HEK293 (cell line): ENCODE measurements at regions not wholly inside any gene's neighbourhood (a gene's known extent, or its start where the extent isn't known, plus 50 kb on each side); places are given as distances from the start of the nearest gene placed in this dataset.

Source experiments
- CTCF ChIP-seq: fragments of 450-650 bp; formaldehyde crosslinking; IDR thresholded peaks from 2 replicates; pipeline ENCODE4 v1.5.1; 2016; ENCODE audit warnings: missing biosample characterization, missing genetic modification characterization
- GLI4 ChIP-seq: fragments of 450-650 bp; formaldehyde crosslinking; IDR thresholded peaks from 2 replicates; pipeline ENCODE4 v1.5.1; 2016; ENCODE audit warnings: missing biosample characterization, missing genetic modification characterization
- GLIS1 ChIP-seq: fragments of 450-650 bp; formaldehyde crosslinking; IDR thresholded peaks from 2 replicates; pipeline ENCODE4 v1.5.1; 2016; ENCODE audit warnings: missing biosample characterization, missing genetic modification characterization
- PRDM2 ChIP-seq: fragments of 450-650 bp; formaldehyde crosslinking; IDR thresholded peaks from 2 replicates; pipeline ENCODE4 v1.5.1; 2016; ENCODE audit warnings: missing biosample characterization, missing genetic modification characterization, borderline replicate concordance
- ZBTB20 ChIP-seq: fragments of 450-650 bp; formaldehyde crosslinking; IDR thresholded peaks from 2 replicates; pipeline ENCODE4 v1.5.1; 2016; ENCODE audit warnings: missing biosample characterization, missing genetic modification characterization
- ZNF239 ChIP-seq: fragments of 450-650 bp; formaldehyde crosslinking; IDR thresholded peaks from 2 replicates; pipeline ENCODE4 v1.5.1; 2016; ENCODE audit warnings: missing biosample characterization, missing genetic modification characterization
- ZNF404 ChIP-seq: fragments of 450-650 bp; formaldehyde crosslinking; IDR thresholded peaks from 2 replicates; pipeline ENCODE4 v1.5.1; 2017; ENCODE audit warnings: missing biosample characterization, missing genetic modification characterization
- ZNF555 ChIP-seq: fragments of 450-650 bp; formaldehyde crosslinking; conservative IDR thresholded peaks from 2 replicates; pipeline ENCODE4 v1.5.1; 2017; ENCODE audit warnings: missing biosample characterization, mild to moderate bottlenecking, missing genetic modification characterization, inconsistent platforms
- ZNF629 ChIP-seq: fragments of 450-650 bp; formaldehyde crosslinking; IDR thresholded peaks from 2 replicates; pipeline ENCODE4 v1.5.1; 2017; ENCODE audit warnings: missing biosample characterization, missing genetic modification characterization
- ZNF670 ChIP-seq: fragments of 450-650 bp; formaldehyde crosslinking; IDR thresholded peaks from 2 replicates; pipeline ENCODE4 v1.5.1; 2016; ENCODE audit warnings: missing biosample characterization, missing genetic modification characterization, low read depth
- ZNF776 ChIP-seq: fragments of 450-650 bp; formaldehyde crosslinking; IDR thresholded peaks from 2 replicates; pipeline ENCODE4 v1.5.0; 2017; ENCODE audit warnings: missing biosample characterization, missing genetic modification characterization, borderline replicate concordance
- ZNF777 ChIP-seq: fragments of 450-650 bp; formaldehyde crosslinking; IDR thresholded peaks from 2 replicates; pipeline ENCODE4 v1.5.1; 2017; ENCODE audit warnings: missing biosample characterization, missing genetic modification characterization, borderline replicate concordance
- TF ChIP-seq, protein P1 (sequence below): fragments of 450-650 bp; formaldehyde crosslinking; conservative IDR thresholded peaks from 2 replicates; pipeline ENCODE4 v1.5.1; 2016; ENCODE audit warnings: low read depth, missing biosample characterization, missing genetic modification characterization
- TF ChIP-seq, protein P2 (sequence below): sonication (generic); formaldehyde crosslinking; IDR thresholded peaks from 2 replicates; pipeline ENCODE4 v1.8.1; 2022; ENCODE audit warnings: mild to moderate bottlenecking, moderate library complexity, missing genetic modification reagents

DNA sequence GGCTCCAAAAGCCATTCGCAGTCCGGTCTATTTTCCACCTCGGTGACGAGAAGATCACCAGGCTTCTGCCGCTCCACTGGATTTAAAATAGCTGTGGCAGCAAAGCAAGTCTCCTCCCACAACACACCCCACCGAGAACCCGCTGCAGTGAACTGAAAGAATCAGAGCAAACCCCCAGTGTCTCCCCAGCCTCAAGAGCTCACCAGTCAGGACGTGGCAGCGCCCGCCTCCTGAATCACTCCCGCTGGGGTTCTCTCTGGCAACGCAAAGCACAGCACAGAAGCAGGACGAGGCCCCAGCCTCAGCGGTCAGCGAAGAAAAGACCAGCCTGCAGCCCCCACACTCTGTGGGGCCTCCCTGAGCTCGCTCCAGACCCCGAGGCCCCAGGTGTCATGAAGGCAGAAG is 126.1 kb upstream of the PPP2R2D start:
- TF ChIP-seq ZNF670 (no peak), PRDM2 (tag by site-specific recombination) (no peak), ZNF555 (tag by site-specific recombination) (no peak), CTCF (tag by site-specific recombination) (no peak), ZNF776 (no peak), ZNF239 (tag by site-specific recombination) (no peak), ZNF404 (tag by site-specific recombination) (no peak), GLI4 (tag by site-specific recombination) (no peak), ZNF629 (tag by site-specific recombination) (no peak), GLIS1 (tag by site-specific recombination) (no peak), ZNF777 (tag by site-specific recombination) (no peak), ZBTB20 (no peak)
- TF ChIP-seq, protein P1, sequence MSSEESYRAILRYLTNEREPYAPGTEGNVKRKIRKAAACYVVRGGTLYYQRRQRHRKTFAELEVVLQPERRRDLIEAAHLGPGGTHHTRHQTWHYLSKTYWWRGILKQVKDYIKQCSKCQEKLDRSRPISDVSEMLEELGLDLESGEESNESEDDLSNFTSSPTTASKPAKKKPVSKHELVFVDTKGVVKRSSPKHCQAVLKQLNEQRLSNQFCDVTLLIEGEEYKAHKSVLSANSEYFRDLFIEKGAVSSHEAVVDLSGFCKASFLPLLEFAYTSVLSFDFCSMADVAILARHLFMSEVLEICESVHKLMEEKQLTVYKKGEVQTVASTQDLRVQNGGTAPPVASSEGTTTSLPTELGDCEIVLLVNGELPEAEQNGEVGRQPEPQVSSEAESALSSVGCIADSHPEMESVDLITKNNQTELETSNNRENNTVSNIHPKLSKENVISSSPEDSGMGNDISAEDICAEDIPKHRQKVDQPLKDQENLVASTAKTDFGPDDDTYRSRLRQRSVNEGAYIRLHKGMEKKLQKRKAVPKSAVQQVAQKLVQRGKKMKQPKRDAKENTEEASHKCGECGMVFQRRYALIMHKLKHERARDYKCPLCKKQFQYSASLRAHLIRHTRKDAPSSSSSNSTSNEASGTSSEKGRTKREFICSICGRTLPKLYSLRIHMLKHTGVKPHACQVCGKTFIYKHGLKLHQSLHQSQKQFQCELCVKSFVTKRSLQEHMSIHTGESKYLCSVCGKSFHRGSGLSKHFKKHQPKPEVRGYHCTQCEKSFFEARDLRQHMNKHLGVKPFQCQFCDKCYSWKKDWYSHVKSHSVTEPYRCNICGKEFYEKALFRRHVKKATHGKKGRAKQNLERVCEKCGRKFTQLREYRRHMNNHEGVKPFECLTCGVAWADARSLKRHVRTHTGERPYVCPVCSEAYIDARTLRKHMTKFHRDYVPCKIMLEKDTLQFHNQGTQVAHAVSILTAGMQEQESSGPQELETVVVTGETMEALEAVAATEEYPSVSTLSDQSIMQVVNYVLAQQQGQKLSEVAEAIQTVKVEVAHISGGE (tag by site-specific recombination), result no peak
- TF ChIP-seq, protein P2, sequence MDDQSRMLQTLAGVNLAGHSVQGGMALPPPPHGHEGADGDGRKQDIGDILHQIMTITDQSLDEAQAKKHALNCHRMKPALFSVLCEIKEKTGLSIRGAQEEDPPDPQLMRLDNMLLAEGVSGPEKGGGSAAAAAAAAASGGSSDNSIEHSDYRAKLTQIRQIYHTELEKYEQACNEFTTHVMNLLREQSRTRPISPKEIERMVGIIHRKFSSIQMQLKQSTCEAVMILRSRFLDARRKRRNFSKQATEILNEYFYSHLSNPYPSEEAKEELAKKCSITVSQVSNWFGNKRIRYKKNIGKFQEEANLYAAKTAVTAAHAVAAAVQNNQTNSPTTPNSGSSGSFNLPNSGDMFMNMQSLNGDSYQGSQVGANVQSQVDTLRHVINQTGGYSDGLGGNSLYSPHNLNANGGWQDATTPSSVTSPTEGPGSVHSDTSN (CRISPR knock-in tag), result no peak
